ENCODE measurements at regions not wholly inside any gene's neighbourhood (a gene's known extent, or its start where the extent isn't known, plus 50 kb on each side); places are given as distances from the start of the nearest gene placed in this dataset.

DNA sequence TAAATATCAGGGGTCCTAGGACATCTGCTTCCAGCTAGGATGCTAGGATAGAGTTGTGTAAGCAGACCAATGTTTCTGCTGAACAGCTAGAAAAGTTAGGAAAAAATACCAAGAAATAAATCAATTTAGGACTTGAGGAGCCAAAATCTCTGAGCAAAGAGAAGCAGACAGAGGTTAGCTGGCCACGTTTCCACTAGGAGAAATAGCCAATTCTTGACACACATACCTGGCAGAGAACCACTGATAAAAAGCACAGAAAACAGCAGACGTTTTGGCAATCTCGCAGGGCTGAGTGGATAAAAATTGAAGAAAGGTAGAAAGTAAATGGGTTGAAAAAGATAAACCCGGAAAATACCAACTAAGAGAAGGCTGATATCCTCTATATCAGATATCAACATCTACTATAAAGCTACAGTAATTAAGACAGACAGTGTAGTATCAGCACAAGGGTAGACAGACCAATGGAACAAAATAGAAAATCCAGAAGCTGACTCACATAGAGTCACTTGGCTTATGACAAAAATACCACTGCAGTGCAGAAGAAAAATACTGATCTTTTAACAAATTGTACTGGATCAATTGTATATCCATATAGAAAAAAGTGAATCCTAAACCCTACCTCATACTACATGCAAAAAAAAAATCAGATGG is 306.1 kb upstream of the KLHL29 start:
- DNase-seq: no peak

DNA sequence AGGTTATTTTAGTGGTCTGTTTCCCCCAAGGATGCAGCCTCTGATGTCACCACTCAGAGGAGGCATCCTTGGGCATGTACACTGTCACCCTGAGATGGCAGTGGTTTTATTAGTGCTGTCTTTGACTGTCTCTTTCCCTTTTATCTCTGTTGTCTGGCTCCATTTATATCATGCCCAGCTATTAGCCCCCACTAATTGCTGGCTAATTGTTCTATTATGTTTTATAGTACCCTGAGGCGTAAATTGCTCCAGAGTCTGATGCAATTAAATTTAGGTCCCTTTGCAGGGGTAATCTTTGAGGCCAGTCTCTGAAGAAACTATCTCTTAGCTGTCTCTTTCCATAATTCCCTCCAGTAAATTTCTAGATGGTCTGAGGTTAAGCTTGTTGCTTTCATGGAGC is 301.0 kb upstream of the KLHL29 start:
- DNase-seq: no peak

- DNase-seq: no peak
Observed at GRCh38 chr2:23091019-23091418, 294.0 kb upstream of the KLHL29 start.

GRCh38 chr2:23091900-23092299 is 293.1 kb upstream of the KLHL29 start:
- no peak for DNase-seq

GRCh38 chr2:23092831-23093230 is 292.1 kb upstream of the KLHL29 start:
- DNase-seq: no peak

- no peak for DNase-seq
Observed at GRCh38 chr2:23093513-23093912, 291.5 kb upstream of the KLHL29 start.

- DNase-seq: no peak
Observed at GRCh38 chr2:23096906-23097602, 287.9 kb upstream of the KLHL29 start.

- DNase-seq: no peak
Observed at GRCh38 chr2:23100406-23100805, 284.6 kb upstream of the KLHL29 start.

- no peak for DNase-seq
Observed at GRCh38 chr2:23106242-23106785, 278.7 kb upstream of the KLHL29 start.

GRCh38 chr2:23107327-23107941 is 277.5 kb upstream of the KLHL29 start:
- DNase-seq: no peak

- DNase-seq: no peak
Observed at GRCh38 chr2:23111263-23111662, 273.7 kb upstream of the KLHL29 start.

GRCh38 chr2:23112517-23112916 is 272.5 kb upstream of the KLHL29 start:
- no peak for DNase-seq

GRCh38 chr2:23114299-23114698 is 270.7 kb upstream of the KLHL29 start:
- DNase-seq: no peak

DNA sequence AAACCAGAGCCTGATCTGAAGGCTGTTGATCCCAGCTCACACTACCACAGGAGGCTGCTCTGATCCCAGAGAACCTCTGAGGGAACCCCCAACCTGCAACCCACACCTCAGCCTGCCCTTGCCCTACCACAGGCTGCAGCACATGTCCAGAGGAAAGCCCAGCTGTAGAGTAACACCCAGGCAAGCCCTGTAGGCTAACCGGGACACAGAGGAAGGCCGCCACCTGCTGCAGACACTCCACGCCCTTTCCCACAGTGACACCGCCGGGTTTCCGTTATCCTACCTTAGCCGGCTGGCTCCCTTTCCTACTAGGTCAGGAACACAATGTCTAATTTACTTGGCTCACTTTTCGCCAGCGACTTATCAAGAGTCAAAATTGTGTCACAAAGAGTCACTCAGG is 266.7 kb upstream of the KLHL29 start:
- no peak for DNase-seq

GRCh38 chr2:23118894-23119293 is 266.1 kb upstream of the KLHL29 start:
- no peak for DNase-seq

DNA sequence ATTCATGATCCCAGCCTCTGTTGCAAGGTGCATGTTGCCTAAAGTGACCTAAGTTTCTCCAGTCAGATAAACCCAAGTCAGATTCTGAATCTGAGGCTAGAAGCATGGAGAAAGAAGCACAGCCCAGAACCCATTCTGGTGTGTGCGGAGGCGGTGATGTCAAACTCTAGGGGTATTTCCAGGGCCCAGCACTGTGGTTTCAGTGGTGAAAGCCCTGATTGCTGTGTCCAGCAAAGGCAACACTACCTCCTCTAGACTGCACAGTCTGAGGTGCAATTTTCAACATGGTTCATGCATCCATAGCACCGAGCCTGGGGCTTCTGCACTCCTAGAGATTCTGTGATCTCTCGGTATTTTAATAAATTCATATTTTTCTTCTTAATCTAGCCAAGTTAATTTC is 264.8 kb upstream of the KLHL29 start:
- no peak for DNase-seq

- no peak for DNase-seq
Observed at GRCh38 chr2:23121968-23122648, 262.9 kb upstream of the KLHL29 start.

DNA sequence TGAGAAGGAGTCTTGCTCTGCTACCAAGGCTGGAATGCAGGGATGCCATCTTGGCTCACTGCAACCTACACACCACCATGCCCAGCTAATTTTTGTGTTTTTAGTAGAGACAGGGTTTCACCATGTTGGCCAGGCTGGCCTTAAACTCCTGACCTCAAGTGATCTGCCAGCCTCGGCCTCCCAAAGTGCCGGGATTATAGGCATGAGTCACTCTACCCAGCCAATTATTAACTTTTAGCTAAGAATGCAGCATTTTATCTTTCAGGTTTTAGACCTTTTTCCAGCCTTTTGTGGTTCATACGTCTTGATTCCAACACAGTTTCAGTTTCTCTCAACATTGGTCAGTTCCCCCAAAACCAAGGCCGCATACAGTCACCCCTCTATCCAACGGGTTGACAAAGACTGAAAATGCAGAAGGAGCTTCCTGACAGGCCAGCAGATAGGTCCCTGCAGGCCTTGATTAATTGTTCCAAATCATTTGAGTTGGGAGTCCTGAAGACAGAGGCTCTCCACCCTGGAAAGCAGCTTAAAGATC is 262.2 kb upstream of the KLHL29 start:
- DNase-seq: no peak

DNA sequence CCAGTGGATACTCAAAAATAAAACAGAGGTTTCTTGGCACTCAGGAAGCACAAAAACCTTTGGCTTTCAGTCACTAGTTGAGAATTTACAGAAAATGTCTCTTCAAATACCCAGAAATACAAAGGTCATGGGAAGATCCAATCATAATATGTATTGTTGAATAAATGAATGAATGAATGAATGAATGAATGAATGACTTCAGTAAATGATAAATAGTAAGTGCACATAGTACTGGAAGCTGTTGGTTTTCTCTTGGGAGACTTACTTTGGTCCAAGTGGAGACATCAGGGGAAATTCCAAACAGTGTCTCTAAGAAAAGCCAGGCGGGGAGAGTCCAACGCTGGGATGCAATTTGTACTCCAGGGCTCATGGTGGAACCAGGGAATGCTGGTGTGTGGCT is 261.3 kb upstream of the KLHL29 start:
- no peak for DNase-seq

- no peak for DNase-seq
Observed at GRCh38 chr2:23124214-23124750, 260.7 kb upstream of the KLHL29 start.

GRCh38 chr2:23127465-23127864 is 257.5 kb upstream of the KLHL29 start:
- no peak for DNase-seq

DNA sequence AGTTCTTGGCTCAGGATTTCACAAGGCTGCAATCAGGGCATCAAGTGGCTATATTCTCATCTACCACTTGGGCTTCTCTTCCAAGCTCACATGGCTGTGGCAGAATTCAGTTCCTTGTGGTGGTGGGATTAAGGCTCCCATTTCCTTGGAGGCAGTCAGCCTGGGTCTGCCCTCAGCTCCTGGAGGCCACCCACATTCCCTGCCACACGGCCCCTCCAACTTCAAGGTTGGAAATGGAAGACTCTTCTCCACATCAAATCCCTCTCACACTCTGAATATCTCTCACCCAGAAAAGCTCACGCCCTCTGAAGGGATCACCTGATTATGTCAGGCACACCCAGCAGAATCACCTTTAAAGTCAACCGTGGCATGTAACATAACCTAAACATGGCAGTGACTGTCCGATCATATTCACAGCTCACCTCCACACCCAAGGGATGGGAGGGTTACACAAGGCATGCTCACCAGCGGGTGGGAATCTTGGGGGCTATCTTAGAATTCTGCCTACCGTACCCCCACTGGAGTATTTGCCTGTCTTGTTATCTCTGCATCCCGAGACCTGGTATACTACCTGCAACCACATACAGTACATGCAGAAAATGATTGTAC is 256.2 kb upstream of the KLHL29 start:
- DNase-seq: no peak
